Cardiac muscle cell (in vitro differentiated cells and primary cell): ENCODE measurements at regions not wholly inside any gene's neighbourhood (a gene's known extent, or its start where the extent isn't known, plus 50 kb on each side); places are given as distances from the start of the nearest gene placed in this dataset.

Experiments used
- DNase-seq, 2 donors: peaks; one replicate each; pipeline versions ENCODE4 v3.0.0 to v3.0.0-alpha.2; 2010 to 2017; ENCODE audit warnings: low read depth in 1 of 2, low spot score in 1 of 2
- H3K27ac ChIP-seq: fragments of 200-600 bp; sonication (generic); 2 replicates; pipeline ENCODE4 v1.5.1; 2016
- H3K27me3 ChIP-seq: fragments of 200-600 bp; sonication (generic); 2 replicates; pipeline ENCODE4 v1.6.0; 2016; ENCODE audit warnings: control low read depth
- H3K36me3 ChIP-seq: fragments of 200-600 bp; sonication (generic); 2 replicates; pipeline ENCODE4 v1.5.1; 2016; ENCODE audit warnings: control low read depth
- H3K4me1 ChIP-seq: fragments of 200-600 bp; sonication (generic); 2 replicates; pipeline ENCODE4 v1.8.1; 2017; ENCODE audit warnings: low read depth, mild to moderate bottlenecking, mixed run types
- H3K4me3 ChIP-seq: fragments of 200-600 bp; sonication (generic); 2 replicates; pipeline ENCODE4 v1.5.1; 2016; ENCODE audit warnings: mild to moderate bottlenecking
- H3K9me3 ChIP-seq: fragments of 200-600 bp; sonication (generic); 2 replicates; pipeline ENCODE4 v1.5.1; 2017; ENCODE audit warnings: low read depth, mild to moderate bottlenecking, control low read depth
- CTCF ChIP-seq: IDR thresholded peaks from 2 replicates; pipeline ENCODE4 v1.5.1; 2012; ENCODE audit warnings: low read depth, mild to moderate bottlenecking, low read length

GRCh38 chr1:243980071-243980470 is 71.0 kb upstream of the ZBTB18 start:
- Histone ChIP-seq H3K4me3 (no peak overlapping the region), H3K9me3 (no peaks in the 10 kb centered on the region), H3K27ac (no peak overlapping the region), H3K36me3 (no peaks in the 10 kb centered on the region), H3K4me1 (no peaks in the 10 kb centered on the region), H3K27me3 (no peaks in the 10 kb centered on the region)
- no peak for TF ChIP-seq CTCF
- DNase-seq, result no peak

- Histone ChIP-seq H3K36me3 (no peaks in the 10 kb centered on the region), H3K4me3 (no peak overlapping the region), H3K4me1 (no peaks in the 10 kb centered on the region), H3K27me3 (no peaks in the 10 kb centered on the region), H3K27ac (no peak overlapping the region), H3K9me3 (no peaks in the 10 kb centered on the region)
- DNase-seq, result no peak
- no peak for TF ChIP-seq CTCF
These were observed 71.7 kb upstream of the ZBTB18 start for GRCh38 chr1:243979396-243979795.

- Histone ChIP-seq H3K4me1 (no peaks in the 10 kb centered on the region), H3K27ac (no peak overlapping the region), H3K36me3 (no peaks in the 10 kb centered on the region), H3K27me3 (no peaks in the 10 kb centered on the region), H3K9me3 (no peaks in the 10 kb centered on the region), H3K4me3 (no peak overlapping the region)
- no peak for TF ChIP-seq CTCF
- DNase-seq, result peak in 1 of 2 donors; percentile 36
These were observed 74.0 kb upstream of the ZBTB18 start for GRCh38 chr1:243977094-243977493.

- H3K27ac ChIP-seq, result no peak overlapping the region
- no peaks in the 10 kb centered on the region for H3K4me1 ChIP-seq
- DNase-seq, result peak; percentile 65 to 71
- TF ChIP-seq CTCF, result no peak
- H3K4me3 ChIP-seq, result no peak overlapping the region
- H3K27me3 ChIP-seq, result no peaks in the 10 kb centered on the region
- H3K9me3 ChIP-seq, result no peaks in the 10 kb centered on the region
- no peaks in the 10 kb centered on the region for H3K36me3 ChIP-seq
These were observed 76.4 kb upstream of the ZBTB18 start for GRCh38 chr1:243974451-243975292.

- Histone ChIP-seq H3K9me3 (no peaks in the 10 kb centered on the region), H3K27me3 (no peaks in the 10 kb centered on the region), H3K36me3 (no peaks in the 10 kb centered on the region), H3K4me1 (peaks cover 8% of the 10 kb centered on the region), H3K27ac (no peak overlapping the region), H3K4me3 (no peak overlapping the region)
- no peak for TF ChIP-seq CTCF
- DNase-seq, result no peak
These were observed 77.9 kb upstream of the ZBTB18 start for GRCh38 chr1:243973169-243973568.
